AG04449 (cell line): ENCODE measurements at regions not wholly inside any gene's neighbourhood (a gene's known extent, or its start where the extent isn't known, plus 50 kb on each side); places are given as distances from the start of the nearest gene placed in this dataset.

Experiments used
- CTCF ChIA-PET: fragments of 350-600 bp; formaldehyde crosslinking; extraction: SDS; loops from one replicate; lab custom pipeline; 2021; ENCODE audit warnings: antibody characterized with exemption; lab: Yijun Ruan, JAX
- POLR2A ChIA-PET: fragments of 400-600, 350-600 bp; formaldehyde crosslinking; extraction: SDS; loops from one replicate; lab custom pipeline; 2020; ENCODE audit warnings: antibody characterized with exemption, inconsistent platforms; lab: Yijun Ruan, JAX
- DNase-seq: peaks from one replicate; pipeline ENCODE4 v3.0.0-alpha.2; 2010; ENCODE audit warnings: low read depth, low spot score
- H3K4me3 ChIP-seq: 2 replicates; pipeline ENCODE4 v1.5.1; 2011; ENCODE audit warnings: low read depth, mild to moderate bottlenecking, control low read depth, low read length
- CTCF ChIP-seq: IDR thresholded peaks from one replicate; pipeline ENCODE4 v1.5.1; 2011; ENCODE audit warnings: mild to moderate bottlenecking, moderate library complexity, low read length, control low read depth, inconsistent platforms; ENCODE audit not compliant: insufficient read depth; ENCODE audit errors: missing control alignments

- ChIA-PET CTCF (no interaction called here), POLR2A (no interaction called here)
- DNase-seq = no peak
- no peak overlapping the region for H3K4me3 ChIP-seq
- no peak for TF ChIP-seq CTCF
Measured at GRCh38 chr1:104856518-104856917, 1106.8 kb downstream of the AMY1C start.

GRCh38 chr1:104868794-104869193, 1119.1 kb downstream of the AMY1C start:
- no peak for DNase-seq
- H3K4me3 ChIP-seq = no peak overlapping the region
- ChIA-PET CTCF (no interaction called here), POLR2A (no interaction called here)
- TF ChIP-seq CTCF = no peak

- ChIA-PET POLR2A (no interaction called here), CTCF (no interaction called here)
- no peak overlapping the region for H3K4me3 ChIP-seq
Measured at GRCh38 chr1:104874044-104874443, 1124.3 kb downstream of the AMY1C start.

GRCh38 chr1:104878203-104878909, 1128.7 kb downstream of the AMY1C start:
- no peak overlapping the region for H3K4me3 ChIP-seq
- no peak for TF ChIP-seq CTCF
- POLR2A ChIA-PET = no interaction called here
- CTCF ChIA-PET = no interaction called here
- DNase-seq = no peak

More at GRCh38 chr1:104874044-104874443, 1124.3 kb downstream of the AMY1C start:
- TF ChIP-seq CTCF = no peak
- DNase-seq = no peak

- POLR2A ChIA-PET = no interaction called here
- CTCF ChIA-PET = no interaction called here
- no peak overlapping the region for H3K4me3 ChIP-seq
- no peak for DNase-seq
- TF ChIP-seq CTCF = no peak
Measured at GRCh38 chr1:104884939-104885338, 1135.2 kb downstream of the AMY1C start.

- H3K4me3 ChIP-seq = no peak overlapping the region
- CTCF ChIA-PET = no interaction called here
- no peak for DNase-seq
- POLR2A ChIA-PET = no interaction called here
- no peak for TF ChIP-seq CTCF
Measured at GRCh38 chr1:104905322-104905721, 1155.6 kb downstream of the AMY1C start.
